Mesenchymal stem cell (in vitro differentiated cells and primary cell): ENCODE measurements at regions not wholly inside any gene's neighbourhood (a gene's known extent, or its start where the extent isn't known, plus 50 kb on each side); places are given as distances from the start of the nearest gene placed in this dataset.

Experiments
- DNase-seq: peaks from one replicate; pipeline ENCODE4 v3.0.0-alpha.2; 2013
- H2AFZ ChIP-seq: one replicate; pipeline ENCODE4 v1.6.1; 2013; ENCODE audit warnings: low read depth, mild to moderate bottlenecking, control low read depth, inconsistent platforms, low read length, moderate library complexity
- H2AK5ac ChIP-seq: 2 replicates; pipeline ENCODE4 v1.6.1; 2013; ENCODE audit warnings: low read length, moderate library complexity, mild to moderate bottlenecking, inconsistent platforms; ENCODE audit not compliant: severe bottlenecking
- H2BK120ac ChIP-seq: one replicate; pipeline ENCODE4 v1.6.1; 2013; ENCODE audit warnings: low read depth, mild to moderate bottlenecking, inconsistent platforms, low read length, moderate library complexity
- H2BK12ac ChIP-seq, 2 experiments: one replicate each; pipeline ENCODE4 v1.6.1; 2013; ENCODE audit warnings: inconsistent platforms in 2 of 2, low read length in 2 of 2, mild to moderate bottlenecking in 2 of 2, moderate library complexity in 2 of 2, control low read depth in 1 of 2
- H2BK15ac ChIP-seq: one replicate; pipeline ENCODE4 v1.6.1; 2013; ENCODE audit warnings: mild to moderate bottlenecking, low read depth, inconsistent platforms; ENCODE audit not compliant: poor library complexity, severe bottlenecking
- H2BK5ac ChIP-seq: 2 replicates; pipeline ENCODE4 v1.6.1; 2013; ENCODE audit warnings: low read depth, mild to moderate bottlenecking, low read length, control low read depth, inconsistent platforms; ENCODE audit not compliant: poor library complexity, severe bottlenecking
- H3K14ac ChIP-seq, 2 experiments: one replicate each; pipeline ENCODE4 v1.6.1; 2013; ENCODE audit warnings: inconsistent platforms in 2 of 2, low read length in 2 of 2, control low read depth in 1 of 2, mild to moderate bottlenecking in 1 of 2, moderate library complexity in 1 of 2
- H3K18ac ChIP-seq, 2 experiments: one replicate each; pipeline ENCODE4 v1.6.1; 2013; ENCODE audit warnings: inconsistent platforms in 2 of 2, low read length in 2 of 2, control low read depth in 1 of 2, low read depth in 1 of 2, mild to moderate bottlenecking in 1 of 2
- H3K23ac ChIP-seq, 2 experiments: one replicate each; pipeline ENCODE4 v1.6.1; 2013; ENCODE audit warnings: inconsistent platforms in 2 of 2, low read length in 2 of 2, mild to moderate bottlenecking in 2 of 2, moderate library complexity in 2 of 2, control low read depth in 1 of 2
- H3K27ac ChIP-seq: 2 replicates; pipeline ENCODE4 v1.5.1; 2013; ENCODE audit warnings: mild to moderate bottlenecking, moderate library complexity, low read length, control low read depth, inconsistent platforms; ENCODE audit not compliant: poor library complexity, severe bottlenecking
- H3K27me3 ChIP-seq, 2 experiments: 2 replicates each; pipeline versions ENCODE4 v1.6.1 to v1.7.0; 2013; ENCODE audit warnings: low read length in 2 of 2, mild to moderate bottlenecking in 2 of 2, moderate library complexity in 2 of 2, control low read depth in 1 of 2, inconsistent platforms in 1 of 2; ENCODE audit not compliant: control insufficient read depth in 1 of 2, insufficient read depth in 1 of 2
- H3K36me3 ChIP-seq, 2 experiments: 2 replicates each; pipeline versions ENCODE4 v1.6.1 to v1.7.0; 2013; ENCODE audit warnings: low read length in 2 of 2, control low read depth in 1 of 2, inconsistent platforms in 1 of 2, low read depth in 1 of 2, mild to moderate bottlenecking in 1 of 2; ENCODE audit not compliant: insufficient read depth in 2 of 2, control insufficient read depth in 1 of 2
- H3K4ac ChIP-seq, 2 experiments: one replicate each; pipeline ENCODE4 v1.6.1; 2013; ENCODE audit warnings: inconsistent platforms in 2 of 2, low read length in 2 of 2, mild to moderate bottlenecking in 2 of 2, moderate library complexity in 2 of 2, control low read depth in 1 of 2, low read depth in 1 of 2
- H3K4me1 ChIP-seq: 2 replicates; pipeline ENCODE4 v1.6.1; 2013; ENCODE audit warnings: low read depth, low read length, control low read depth; ENCODE audit not compliant: control insufficient read depth, insufficient read depth
- H3K4me2 ChIP-seq: 2 replicates; pipeline ENCODE4 v1.6.1; 2013; ENCODE audit warnings: low read length, mild to moderate bottlenecking, inconsistent platforms; ENCODE audit not compliant: poor library complexity, severe bottlenecking
- H3K4me3 ChIP-seq, 2 experiments: 2 replicates each; pipeline versions ENCODE4 v1.5.1 to v1.7.0; 2013; ENCODE audit warnings: low read length in 2 of 2, mild to moderate bottlenecking in 2 of 2, control low read depth in 1 of 2, low read depth in 1 of 2; ENCODE audit not compliant: insufficient read depth in 1 of 2
- H3K79me1 ChIP-seq: replicated peaks from 2 replicates; pipeline ENCODE4 v1.6.1; 2013; ENCODE audit warnings: mild to moderate bottlenecking, control low read depth, low read length, inconsistent platforms; ENCODE audit not compliant: poor library complexity, severe bottlenecking
- H3K9ac ChIP-seq: 2 replicates; pipeline ENCODE4 v1.7.0; 2013; ENCODE audit warnings: mild to moderate bottlenecking, low read length, moderate library complexity
- H3K9me3 ChIP-seq: 2 replicates; pipeline ENCODE4 v1.7.0; 2013; ENCODE audit warnings: mild to moderate bottlenecking, low read length; ENCODE audit not compliant: control insufficient read depth
- H4K8ac ChIP-seq: one replicate; pipeline ENCODE4 v1.6.1; 2013; ENCODE audit warnings: inconsistent platforms, mild to moderate bottlenecking, low read length, moderate library complexity
- H4K91ac ChIP-seq: one replicate; pipeline ENCODE4 v1.6.1; 2013; ENCODE audit warnings: mild to moderate bottlenecking, low read length, inconsistent platforms
- WGBS: methylation state at CpG from one replicate; pipeline ENCODE4 v1.1.7; 2013; ENCODE audit warnings: mixed read lengths; 5-methylcytosine and 5-hydroxymethylcytosine counted together

- Histone ChIP-seq H3K4me3 (no peak overlapping the region), H3K27ac (no peak overlapping the region), H3K4ac (no peak overlapping the region), H2BK120ac (no peak overlapping the region), H3K4me2 (no peak overlapping the region), H3K27me3 (no peaks in the 10 kb centered on the region), H2BK5ac (no peak overlapping the region), H3K9ac (no peak overlapping the region), H3K18ac (no peak overlapping the region), H2BK12ac (no peak overlapping the region), H3K14ac (no peak overlapping the region), H3K9me3 (no peaks in the 10 kb centered on the region), H2AFZ (no peak overlapping the region), H3K4me1 (peaks cover 12% of the 10 kb centered on the region), H2AK5ac (no peak overlapping the region), H2BK15ac (no peak overlapping the region), H4K91ac (no peak overlapping the region), H3K36me3 (no peaks in the 10 kb centered on the region), H4K8ac (no peak overlapping the region), H3K79me1 (no peaks in the 10 kb centered on the region), H3K23ac (no peak overlapping the region)
- WGBS = 79% methylated on average over 21 of the region's 22 CpGs
- no peak for DNase-seq
Observed at GRCh38 chr22:49369726-49370626, 457.7 kb downstream of the BRD1 start.

- Histone ChIP-seq H2BK120ac (no peak overlapping the region), H3K4me1 (peaks cover 12% of the 10 kb centered on the region), H4K8ac (no peak overlapping the region), H3K36me3 (no peaks in the 10 kb centered on the region), H4K91ac (no peak overlapping the region), H3K14ac (no peak overlapping the region), H3K27ac (no peak overlapping the region), H2AK5ac (no peak overlapping the region), H2BK5ac (no peak overlapping the region), H3K79me1 (no peaks in the 10 kb centered on the region), H3K4ac (no peak overlapping the region), H3K4me2 (no peak overlapping the region), H3K4me3 (peak overlapping the region in 1 of 2 experiments; percentile 34), H3K9ac (no peak overlapping the region), H3K9me3 (no peaks in the 10 kb centered on the region), H3K18ac (no peak overlapping the region), H2BK12ac (no peak overlapping the region), H3K27me3 (no peaks in the 10 kb centered on the region), H2AFZ (no peak overlapping the region), H2BK15ac (no peak overlapping the region), H3K23ac (no peak overlapping the region)
- WGBS = 76% methylated on average over 41 of the region's 41 CpGs
- no peak for DNase-seq
Observed at GRCh38 chr22:49368976-49369725, 458.5 kb downstream of the BRD1 start.

- WGBS = 89% methylated on average over 19 of the region's 19 CpGs
- Histone ChIP-seq H3K4ac (no peak overlapping the region), H3K18ac (no peak overlapping the region), H3K79me1 (no peaks in the 10 kb centered on the region), H2BK15ac (no peak overlapping the region), H3K9ac (no peak overlapping the region), H3K23ac (no peak overlapping the region), H2BK12ac (no peak overlapping the region), H3K4me1 (peaks cover 12% of the 10 kb centered on the region), H4K91ac (no peak overlapping the region), H3K36me3 (no peaks in the 10 kb centered on the region), H3K27me3 (no peaks in the 10 kb centered on the region), H2BK120ac (no peak overlapping the region), H3K4me3 (no peak overlapping the region), H2BK5ac (no peak overlapping the region), H3K9me3 (no peaks in the 10 kb centered on the region), H3K4me2 (no peak overlapping the region), H3K27ac (no peak overlapping the region), H3K14ac (no peak overlapping the region), H4K8ac (no peak overlapping the region), H2AFZ (no peak overlapping the region), H2AK5ac (no peak overlapping the region)
- no peak for DNase-seq
Observed at GRCh38 chr22:49368221-49368975, 459.3 kb downstream of the BRD1 start.
